ENCODE measurements at regions not wholly inside any gene's neighbourhood (a gene's known extent, or its start where the extent isn't known, plus 50 kb on each side); places are given as distances from the start of the nearest gene placed in this dataset.
"Not testable (repeated sequence)": the region's sequence is repeated elsewhere in the genome, so short reads cannot be mapped to it uniquely, and the experiment has no call there.

DNA sequence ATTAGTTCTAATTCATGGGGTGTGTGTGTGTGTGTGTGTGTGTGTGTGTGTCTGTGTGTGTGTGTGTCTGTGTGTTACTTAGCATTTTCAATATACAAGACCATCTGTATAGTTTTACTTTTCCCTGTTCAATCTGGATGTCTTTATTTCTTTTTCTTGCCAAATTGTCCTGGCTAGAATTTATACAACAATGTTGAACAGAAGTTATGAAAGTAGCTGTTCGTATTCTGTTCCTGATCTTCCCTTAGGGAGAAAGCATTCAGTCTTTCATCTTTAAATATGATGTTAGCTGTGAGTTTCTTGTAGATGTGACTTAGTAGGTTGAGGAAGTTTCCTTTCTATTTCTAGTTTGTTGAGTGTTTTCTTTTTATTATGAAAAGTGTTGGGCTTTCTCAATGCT lies 101.0 kb upstream of the ADRA1D start:
- DNase-seq (ENCODE audit: low spot score) = no peak

DNA sequence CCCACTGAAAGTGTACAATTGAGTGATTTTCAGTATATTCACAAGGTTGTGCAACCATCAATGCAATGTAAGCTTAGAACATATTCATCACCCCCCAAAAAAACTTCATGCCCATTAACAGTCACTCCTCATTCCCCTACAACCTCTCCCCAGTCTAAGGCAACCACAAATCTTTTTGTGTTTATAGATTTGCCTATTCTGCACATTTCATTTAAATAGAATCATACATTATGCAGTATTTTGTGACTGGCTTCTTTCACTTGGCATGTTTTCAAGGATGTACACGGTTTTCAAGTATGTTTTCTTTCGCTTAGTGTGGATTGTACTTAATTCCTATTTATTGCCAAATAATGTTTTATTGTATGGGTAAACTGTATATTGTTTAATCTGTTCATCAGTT lies 95.6 kb upstream of the ADRA1D start:
- DNase-seq (ENCODE audit: low spot score) = no peak

DNA sequence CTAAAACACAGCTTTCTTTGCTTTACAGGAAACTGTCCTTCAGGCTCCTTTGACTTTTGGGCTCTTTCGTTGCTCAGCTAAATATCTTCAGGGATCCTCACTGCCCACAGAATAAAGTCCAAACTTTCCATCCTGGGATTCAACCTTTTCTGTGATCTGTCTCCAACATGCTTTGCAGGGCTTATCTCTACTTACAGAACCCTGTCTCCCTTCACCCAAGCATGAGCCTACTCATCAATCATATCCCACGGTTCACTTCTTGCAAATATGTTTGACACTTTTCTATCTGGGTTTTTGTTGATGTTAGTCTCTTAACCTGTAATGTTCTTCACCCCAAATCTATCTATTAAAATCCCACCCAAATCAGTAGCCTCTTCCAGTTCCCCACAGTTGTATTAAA lies 93.5 kb upstream of the ADRA1D start:
- no peak for DNase-seq (ENCODE audit: low spot score)

DNA sequence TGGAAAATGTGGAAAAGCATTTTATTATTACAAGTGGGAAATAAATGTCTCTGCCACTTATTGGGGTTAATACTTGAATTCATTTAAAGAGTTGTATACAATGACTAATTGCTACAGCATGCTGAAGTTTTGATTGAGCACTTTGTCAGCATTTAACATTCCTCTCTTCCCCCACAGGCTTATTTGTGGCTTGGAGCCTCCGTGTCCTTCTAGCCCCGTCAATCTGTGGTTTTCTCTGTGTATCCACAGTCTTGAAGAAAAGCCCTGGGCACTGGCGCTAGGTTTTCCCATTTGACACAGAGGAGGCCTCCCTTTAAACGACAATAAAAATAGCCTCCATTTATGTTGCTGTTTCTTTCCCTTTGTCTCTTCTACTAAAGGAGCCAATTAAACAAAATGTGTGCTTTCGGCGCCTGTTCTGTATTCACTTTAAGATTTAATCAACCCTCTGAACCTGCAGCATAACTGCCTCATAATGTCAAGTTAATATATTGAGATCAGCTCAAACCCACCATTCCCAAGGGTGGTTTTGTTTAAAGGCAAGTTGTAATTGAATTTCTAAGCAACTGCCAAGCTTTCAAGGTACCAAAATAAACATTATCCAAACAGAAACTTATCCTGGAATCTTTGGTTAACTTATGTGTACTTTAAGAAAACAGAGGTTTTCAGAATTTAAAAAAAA lies 92.9 kb upstream of the ADRA1D start:
- DNase-seq (ENCODE audit: low spot score) = no peak

DNA sequence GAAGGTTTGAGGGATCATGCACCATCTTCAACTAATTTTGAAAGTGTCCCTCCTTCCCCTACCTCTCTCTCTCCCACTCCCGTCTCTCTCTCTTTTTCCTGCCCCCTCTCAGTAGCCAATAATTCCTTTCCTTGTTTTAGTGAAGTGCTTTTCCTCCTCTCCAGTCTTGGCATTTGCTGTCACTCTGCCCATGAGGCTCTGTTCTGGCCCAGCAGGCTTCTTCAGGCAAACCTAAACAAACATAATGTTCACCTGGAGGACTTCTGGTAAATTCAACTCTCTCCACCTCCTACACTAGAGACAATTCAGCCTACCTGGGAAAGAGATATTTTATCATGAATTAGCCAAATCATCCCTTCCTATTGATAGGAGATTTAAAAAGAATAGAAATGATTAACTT lies 86.6 kb upstream of the ADRA1D start:
- no peak for DNase-seq (ENCODE audit: low spot score)

DNA sequence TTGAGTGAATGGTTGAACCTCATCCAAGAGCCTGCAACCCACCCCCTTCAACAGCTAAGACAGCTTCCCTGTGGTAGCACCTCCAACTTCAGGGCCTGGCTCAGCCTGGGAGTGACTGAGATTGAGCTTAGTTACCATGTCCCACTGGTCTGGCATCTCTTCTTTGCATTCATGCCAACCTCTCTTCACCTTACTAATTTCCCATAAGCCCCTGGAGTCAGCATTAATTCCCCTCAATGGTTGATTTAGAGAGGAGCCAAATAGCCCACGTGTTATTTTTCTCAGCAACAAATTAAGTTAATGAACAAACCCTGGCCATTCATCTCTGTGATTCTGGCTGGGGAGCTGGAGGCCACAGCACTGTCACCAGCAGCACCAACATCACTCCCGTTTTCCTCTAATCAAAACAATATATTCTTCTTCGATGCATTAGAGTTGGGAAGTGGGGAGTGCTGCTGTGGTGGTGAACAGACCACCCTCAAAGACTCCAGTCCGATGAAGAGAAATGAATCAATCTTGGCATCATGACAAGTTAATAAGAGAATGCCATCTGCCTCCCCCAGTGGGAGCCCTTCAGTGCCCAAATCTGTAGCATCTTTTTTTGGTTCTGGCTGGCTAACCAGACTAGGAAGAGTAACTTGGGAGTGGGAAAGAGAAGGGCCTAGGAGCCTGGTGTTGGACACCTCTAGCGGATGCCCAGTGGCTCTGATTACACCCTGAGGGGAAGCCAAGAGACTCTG lies 83.2 kb upstream of the ADRA1D start:
- DNase-seq (ENCODE audit: low spot score) = no peak

DNA sequence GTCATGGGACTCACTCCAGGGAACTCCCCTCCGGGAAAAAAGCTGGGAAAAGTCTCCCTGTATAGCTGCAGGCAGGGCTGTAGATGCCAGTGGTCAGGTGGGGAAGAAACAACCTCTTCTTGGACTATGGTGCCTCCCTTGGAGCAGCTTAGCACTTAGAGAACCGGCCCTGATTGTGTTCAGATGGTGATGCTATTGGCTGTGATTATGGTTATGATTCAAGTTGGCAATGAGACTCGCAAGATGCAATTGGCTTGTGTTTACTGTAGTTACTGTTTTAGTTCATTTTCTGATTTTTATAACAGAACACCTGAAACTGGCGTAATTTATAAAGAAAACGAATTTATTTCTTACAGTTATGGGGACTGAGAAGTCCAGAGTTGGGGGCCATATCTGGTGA lies 80.9 kb upstream of the ADRA1D start:
- no peak for DNase-seq (ENCODE audit: low spot score)

- DNase-seq (ENCODE audit: low spot score) = no peak
Observed at GRCh38 chr20:4329232-4329631, 80.1 kb upstream of the ADRA1D start.

DNA sequence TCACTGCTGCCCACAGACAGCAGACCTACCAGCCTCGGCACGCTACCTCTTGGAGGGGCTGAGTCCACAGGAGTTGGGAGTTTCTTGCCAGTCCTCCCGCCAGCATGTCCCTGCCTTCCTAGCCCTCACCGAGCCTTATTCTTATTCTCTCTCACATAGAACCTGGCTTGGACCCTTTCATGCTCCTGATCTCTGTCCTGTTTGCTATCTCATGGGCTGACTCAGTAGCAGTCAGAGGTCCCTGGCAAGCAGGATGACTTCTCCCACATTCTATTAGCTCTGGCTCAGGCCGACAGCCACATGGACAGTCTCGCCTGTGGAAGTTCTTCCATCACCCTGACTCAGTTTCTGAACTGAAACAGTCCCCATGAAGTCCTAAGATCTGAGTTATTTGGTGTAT lies 79.5 kb upstream of the ADRA1D start:
- no peak for DNase-seq (ENCODE audit: low spot score)

DNA sequence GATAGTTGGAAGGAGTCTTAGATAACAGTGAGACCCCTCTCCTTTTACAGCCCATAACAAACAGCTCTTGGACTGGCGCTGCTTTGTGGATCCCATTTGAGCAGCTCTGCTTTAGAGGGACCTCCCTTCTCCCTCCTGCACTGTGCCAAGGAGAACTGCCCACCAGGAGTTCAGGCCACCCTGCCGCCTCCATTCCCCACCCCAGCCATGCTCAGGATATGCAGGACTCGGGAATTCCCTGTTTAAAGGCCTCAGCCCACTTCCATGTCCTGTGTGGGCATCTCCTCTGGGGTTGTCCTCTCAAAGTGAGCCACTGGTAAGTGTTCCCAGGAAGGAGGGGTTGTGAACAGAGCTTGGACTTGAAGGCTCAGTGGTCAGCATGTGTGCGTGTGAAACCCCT lies 78.9 kb upstream of the ADRA1D start:
- no peak for DNase-seq (ENCODE audit: low spot score)

GRCh38 chr20:4326195-4327065 lies 77.3 kb upstream of the ADRA1D start:
- DNase-seq (ENCODE audit: low spot score) = no peak

DNA sequence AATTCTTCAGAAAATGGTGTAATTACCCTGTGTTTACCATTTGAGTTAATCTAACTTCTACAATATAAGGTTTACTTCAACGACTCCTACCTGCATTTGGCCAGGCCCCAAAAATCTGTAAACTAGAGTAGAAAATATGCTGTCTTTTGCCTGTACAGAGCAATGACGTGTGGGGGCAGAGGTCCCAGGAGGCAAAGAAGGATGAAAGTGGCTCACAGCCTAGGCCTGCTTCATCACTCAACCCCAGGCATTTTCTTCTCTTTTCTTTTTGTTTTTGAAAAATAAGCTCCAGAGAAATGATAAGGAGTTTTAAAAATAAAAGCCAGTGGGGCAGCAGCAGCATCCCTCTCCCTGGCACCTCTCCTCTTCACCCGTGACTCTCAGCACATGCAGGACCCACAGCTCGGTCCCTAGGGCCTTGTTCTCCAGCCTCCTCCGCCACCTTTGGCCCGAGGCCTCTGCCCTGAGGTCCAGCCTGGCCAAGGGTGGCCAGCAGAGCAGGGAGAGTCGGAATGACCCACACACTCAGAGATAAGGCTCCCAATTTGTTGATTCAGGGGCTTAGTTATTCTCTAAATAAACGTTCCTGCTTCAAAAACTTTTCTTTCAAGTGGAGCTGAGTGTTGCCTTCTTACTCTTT lies 76.6 kb upstream of the ADRA1D start:
- DNase-seq (ENCODE audit: low spot score) = no peak

DNA sequence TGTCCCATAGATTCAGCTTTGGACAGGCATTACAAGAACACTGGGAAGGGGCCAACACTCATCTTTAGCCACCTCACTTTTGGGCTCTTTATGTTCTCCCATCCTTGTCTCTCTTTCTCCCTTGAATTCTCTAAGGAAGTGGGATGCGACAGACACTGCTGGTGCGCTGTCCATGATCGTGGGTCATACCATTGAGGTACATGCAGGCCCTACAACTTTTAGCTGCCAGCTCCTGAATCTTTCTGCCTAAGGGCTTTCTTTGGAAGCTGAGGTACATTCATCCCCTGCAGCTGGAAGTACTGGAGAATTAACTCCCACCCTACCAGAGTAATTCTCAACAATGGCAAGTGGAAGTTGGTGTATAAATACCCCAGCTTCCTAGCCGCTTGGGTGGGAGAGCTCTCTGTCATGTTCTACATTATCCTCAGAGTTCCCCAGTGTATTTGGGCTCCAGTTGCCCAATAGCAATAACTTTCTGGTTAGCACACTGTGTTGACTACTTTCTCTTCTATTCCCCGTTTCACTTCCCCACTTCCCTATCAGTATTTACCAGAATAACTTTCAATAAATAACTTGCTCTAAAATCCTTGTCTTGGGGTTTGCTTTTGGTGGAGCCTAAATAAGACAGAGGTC lies 75.6 kb upstream of the ADRA1D start:
- DNase-seq (ENCODE audit: low spot score) = no peak

DNA sequence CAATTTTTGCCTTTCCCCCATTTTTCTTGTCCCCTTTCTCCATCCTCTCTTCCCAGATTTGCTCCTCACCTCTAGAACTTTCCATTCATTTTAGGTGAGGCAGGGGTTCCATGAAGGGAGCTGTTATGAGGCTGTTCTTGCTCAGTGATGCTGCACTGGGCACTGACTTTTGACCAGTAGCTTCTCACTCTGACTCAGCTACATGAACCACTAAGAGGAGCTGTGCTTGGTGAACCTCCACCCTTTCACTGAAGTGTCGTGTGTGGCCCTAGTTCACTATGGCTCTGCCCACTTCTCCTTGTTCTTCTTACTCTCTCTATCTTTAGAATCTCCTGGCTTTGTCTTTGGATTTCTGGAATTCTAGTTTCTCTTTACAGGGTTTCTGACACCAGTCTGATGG lies 73.4 kb upstream of the ADRA1D start:
- no peak for DNase-seq (ENCODE audit: low spot score)

- DNase-seq (ENCODE audit: low spot score) = no peak
Observed at GRCh38 chr20:4320291-4320690, 71.2 kb upstream of the ADRA1D start.

DNA sequence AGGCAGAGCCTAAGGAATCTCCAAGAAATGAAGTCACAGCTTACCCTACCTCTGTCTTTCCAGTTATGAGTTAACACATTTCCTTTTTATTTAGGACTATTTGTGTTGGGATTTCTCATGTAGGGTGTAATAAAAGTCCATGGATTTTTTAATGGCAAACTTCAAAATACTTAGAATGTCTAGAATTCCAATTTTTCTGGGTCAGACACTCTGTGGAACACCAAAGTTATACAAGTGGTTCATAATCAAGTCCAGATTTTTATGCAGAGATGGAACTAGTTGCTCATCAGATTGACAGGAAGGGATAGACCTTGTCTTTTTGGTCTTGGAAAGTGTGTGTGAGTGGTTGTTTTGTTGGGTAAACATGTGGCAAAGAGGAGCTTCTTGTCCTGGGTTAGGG lies 69.8 kb upstream of the ADRA1D start:
- no peak for DNase-seq (ENCODE audit: low spot score)

DNA sequence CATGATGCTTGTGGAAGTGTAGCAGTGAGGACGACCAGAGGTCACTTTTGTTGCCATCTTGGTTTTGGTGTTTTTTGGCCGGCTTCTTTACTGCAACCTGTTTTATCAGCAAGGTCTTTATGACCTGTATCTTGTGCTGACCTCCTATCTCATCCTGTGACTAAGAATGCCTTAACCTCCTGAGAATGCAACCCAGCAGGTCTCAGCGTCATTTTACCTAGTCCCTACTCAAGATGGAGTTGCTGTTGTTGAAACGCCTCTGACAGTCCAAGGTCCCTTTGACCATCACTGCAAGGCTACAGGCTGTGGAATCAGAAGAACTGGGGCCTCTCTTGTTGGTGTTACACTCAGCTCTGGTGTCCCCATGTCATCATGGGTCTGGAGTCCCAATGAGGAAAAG lies 61.5 kb upstream of the ADRA1D start:
- DNase-seq (ENCODE audit: low spot score) = not testable (repeated sequence)

GRCh38 chr20:4306206-4306605 lies 57.1 kb upstream of the ADRA1D start:
- no peak for DNase-seq (ENCODE audit: low spot score)

DNA sequence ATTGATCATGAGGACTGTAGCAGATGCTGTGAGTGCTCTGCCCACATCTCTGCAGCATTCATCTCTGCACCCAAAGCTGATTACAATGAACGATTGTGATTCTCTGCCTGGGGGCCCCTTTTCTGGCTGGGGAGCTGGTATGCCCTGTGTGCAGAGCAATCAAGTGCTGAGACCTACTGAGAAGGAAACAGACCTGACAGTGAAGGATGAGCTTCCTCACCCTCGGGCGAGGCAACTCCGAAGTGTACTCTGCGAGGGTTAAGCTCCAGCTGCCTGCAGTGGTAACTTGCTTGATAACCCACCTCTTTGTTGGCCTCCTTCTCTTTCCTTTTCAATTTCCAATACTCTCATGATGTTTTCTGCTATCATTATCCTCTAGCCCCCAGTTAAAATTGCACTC lies 56.0 kb upstream of the ADRA1D start:
- DNase-seq (ENCODE audit: low spot score) = no peak

- DNase-seq (ENCODE audit: low spot score) = no peak
Observed at GRCh38 chr20:4304601-4305000, 55.5 kb upstream of the ADRA1D start.

GRCh38 chr20:4303136-4303535 lies 54.0 kb upstream of the ADRA1D start:
- no peak for DNase-seq (ENCODE audit: low spot score)

- no peak for DNase-seq (ENCODE audit: low spot score)
Observed at GRCh38 chr20:4300921-4301320, 51.8 kb upstream of the ADRA1D start.
